HG03354 (cell line): ENCODE measurements at regions not wholly inside any gene's neighbourhood (a gene's known extent, or its start where the extent isn't known, plus 50 kb on each side); places are given as distances from the start of the nearest gene placed in this dataset.
"Not testable (repeated sequence)": the region's sequence is repeated elsewhere in the genome, so short reads cannot be mapped to it uniquely, and the experiment has no call there.

Experiments
- ATAC-seq: cut with Tn5 transposase; IDR thresholded peaks from one replicate; pipeline ENCODE4 v1.9.1; 2021; ENCODE audit warnings: mild to moderate bottlenecking; ENCODE audit not compliant: unreplicated experiment, poor library complexity, severe bottlenecking

- no peak for ATAC-seq
Observed at GRCh38 chr7:124645704-124646103, 119.9 kb downstream of the GPR37 start.

- ATAC-seq: no peak
Observed at GRCh38 chr7:124643311-124643811, 122.2 kb downstream of the GPR37 start.

DNA sequence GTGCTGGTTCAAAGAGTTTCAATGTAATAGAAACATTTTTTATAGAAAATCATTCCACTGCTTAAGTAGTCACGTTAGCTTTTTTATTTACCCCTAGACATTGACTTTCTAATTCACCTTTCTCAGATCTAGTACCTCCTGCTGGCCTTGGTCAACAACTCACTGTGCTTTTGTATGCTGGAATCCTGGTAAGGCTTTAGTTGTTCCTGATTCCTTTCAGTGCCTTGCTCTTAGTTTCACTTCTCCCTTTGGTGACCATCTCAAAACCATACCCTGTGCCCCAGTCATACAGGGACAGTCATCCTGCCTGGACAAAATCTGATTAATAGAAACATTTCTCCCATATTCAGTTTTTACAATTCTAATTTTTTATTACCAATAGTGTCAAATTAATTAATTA is 130.2 kb downstream of the GPR37 start:
- no peak for ATAC-seq

- no peak for ATAC-seq
Observed at GRCh38 chr7:124633740-124634139, 131.9 kb downstream of the GPR37 start.

DNA sequence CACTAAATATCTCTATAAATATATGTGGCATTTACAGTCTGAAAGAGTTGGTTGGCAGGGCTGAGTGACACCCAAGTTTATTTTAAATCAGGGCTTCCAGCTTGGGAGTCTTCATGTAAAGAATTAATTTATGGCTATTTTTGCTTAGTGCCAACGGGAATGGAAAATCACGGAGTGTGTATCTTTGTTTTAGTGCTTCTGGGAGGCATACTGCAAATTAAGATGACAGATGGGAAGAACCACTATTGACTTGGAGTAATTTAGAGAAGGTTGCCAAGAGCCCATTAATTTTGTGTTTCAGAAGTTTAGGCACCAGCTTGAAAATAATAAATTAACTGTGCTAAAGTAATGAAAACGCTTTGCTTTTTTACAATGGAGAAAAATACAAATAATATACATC is 135.2 kb downstream of the GPR37 start:
- ATAC-seq: no peak

DNA sequence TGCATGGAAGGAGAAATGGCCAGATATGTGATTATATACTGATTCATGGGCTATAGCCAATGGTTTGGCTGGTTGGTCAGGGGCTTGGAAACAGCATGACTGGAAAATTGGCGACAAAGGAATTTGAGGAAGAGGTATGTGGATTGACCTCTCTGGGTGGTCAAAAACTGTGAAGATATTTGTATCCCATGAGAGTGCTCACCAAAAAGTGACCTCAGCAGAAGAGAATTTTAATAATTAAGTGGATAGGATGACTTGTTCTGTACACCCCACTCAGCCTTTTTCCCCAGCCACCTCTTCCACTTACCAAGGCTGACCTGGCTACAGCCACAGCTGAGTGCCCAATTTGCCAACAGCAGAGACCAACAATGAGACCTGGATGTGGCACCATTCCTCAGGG is 146.7 kb downstream of the GPR37 start:
- ATAC-seq: no peak

- not testable (repeated sequence) for ATAC-seq
Observed at GRCh38 chr7:124618051-124618450, 147.5 kb downstream of the GPR37 start.

DNA sequence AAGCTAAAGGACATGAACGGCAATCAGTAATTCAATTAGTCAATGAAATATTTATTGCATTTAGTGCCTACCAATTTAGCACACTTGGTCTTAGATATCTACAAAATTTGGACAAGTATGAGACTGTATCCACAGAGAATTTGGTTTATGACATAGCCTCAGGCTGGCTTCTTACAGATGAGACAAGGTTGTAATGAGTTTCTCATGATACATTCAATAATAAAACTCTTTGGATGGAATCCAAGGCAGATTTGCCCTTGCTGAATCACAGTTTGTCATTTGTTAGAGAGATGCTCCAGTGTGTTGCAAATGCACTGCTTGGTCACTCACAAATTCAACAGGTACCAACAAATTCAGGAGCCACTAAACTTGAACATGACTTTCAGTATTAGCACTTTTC is 162.5 kb downstream of the GPR37 start:
- ATAC-seq: no peak

- ATAC-seq: no peak
Observed at GRCh38 chr7:124597509-124597908, 168.1 kb downstream of the GPR37 start.

GRCh38 chr7:124596881-124597280 is 168.7 kb downstream of the GPR37 start:
- ATAC-seq: no peak

DNA sequence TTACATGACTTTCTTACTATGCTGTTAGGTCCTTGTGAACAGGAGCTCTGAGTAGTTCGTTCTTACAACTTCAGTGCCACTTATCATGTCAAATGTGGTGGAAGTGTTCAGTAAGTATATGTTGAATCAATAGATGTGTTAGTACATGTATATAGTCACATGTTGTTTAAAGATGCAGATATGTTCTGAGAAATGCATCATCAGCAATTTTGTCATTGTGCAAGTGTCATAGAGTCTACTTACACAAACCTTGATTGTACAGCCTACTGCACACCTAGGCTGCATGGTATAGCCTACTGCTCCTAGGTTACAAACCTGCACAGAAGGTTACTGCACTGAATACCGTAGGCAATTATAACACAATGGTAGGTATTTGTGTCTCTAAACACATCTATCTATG is 174.8 kb downstream of the GPR37 start:
- ATAC-seq: no peak

- no peak for ATAC-seq
Observed at GRCh38 chr7:124577256-124577655, 188.3 kb downstream of the GPR37 start.

GRCh38 chr7:124575176-124575575 is 190.4 kb downstream of the GPR37 start:
- no peak for ATAC-seq

- peak; percentile 50 for ATAC-seq
Observed at GRCh38 chr7:124570558-124570957, 195.0 kb downstream of the GPR37 start.

GRCh38 chr7:124566583-124566982 is 199.0 kb downstream of the GPR37 start:
- ATAC-seq: no peak

DNA sequence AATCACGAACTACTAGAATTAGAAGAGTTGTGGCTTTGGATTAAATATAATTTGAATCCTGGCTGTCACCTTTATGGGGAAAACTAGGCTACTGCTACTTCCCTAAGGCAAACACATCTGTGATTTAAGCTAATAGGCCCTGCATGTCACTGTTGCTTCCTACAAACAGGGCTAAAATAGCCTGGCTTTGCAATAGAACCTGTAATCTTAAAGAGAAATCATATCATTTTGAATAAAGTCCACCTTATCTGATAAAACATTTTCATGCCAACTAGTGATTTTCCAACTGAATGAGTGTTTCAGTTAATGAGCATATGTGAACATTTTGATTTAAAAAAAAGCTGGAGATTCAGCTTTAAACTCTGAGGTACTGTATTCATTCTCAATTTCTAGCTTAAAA is 208.0 kb downstream of the GPR37 start:
- ATAC-seq: no peak

DNA sequence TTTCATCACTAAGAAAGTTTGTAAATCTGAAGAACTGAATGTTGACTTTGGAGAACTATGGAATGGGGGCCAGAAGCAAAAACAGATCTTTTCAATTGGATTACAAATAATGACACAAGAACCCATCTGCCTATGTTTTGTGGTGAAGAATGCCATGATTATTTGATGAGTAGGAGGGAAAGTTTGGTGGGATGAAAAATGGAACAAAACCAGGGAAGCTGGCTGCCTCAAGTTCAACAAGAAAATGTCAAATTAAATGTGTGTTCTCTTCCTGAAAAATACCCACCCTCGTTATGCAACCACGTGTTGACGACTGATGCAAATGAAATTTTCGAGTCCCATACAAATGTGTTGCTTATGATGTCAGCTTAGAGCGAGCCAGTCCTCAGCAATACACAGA is 208.5 kb downstream of the GPR37 start:
- ATAC-seq: no peak

DNA sequence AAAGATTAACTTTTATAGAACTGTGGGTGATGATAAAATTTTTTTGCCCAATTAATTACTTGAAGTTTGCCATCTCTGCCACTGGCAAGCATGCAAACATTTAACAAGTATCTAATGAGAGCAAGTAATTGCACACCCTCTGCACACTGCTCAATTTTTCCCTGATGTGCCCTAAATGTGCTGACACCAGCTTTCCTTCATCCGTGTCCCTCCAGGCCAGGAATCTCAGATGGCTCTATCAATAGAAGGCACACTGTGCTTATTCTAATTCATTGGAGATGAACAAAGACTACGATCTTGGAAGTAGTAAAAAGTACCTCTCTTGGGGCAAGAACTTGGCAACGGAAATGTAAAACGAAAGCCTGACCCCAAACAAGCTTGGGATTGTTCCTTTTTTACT is 212.1 kb downstream of the GPR37 start:
- no peak for ATAC-seq

DNA sequence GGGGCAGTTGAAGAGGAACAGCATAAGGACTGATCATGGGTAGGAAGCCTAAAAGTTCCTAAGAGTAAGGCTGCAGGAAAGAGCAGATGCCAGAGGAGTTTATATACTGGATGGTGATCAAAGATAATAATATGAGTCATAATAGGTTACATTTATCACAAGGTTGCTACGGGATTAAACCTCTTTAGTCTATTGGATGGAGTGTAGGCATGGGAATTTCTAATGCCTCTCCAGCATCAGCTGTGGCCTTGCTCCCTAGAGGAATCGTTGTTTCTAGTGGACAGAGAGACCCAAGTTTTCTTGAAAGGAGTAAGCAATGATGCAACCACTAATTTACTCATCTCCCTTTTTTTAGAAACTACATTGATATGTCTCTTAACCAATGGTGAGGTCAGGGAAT is 213.4 kb downstream of the GPR37 start:
- no peak for ATAC-seq

DNA sequence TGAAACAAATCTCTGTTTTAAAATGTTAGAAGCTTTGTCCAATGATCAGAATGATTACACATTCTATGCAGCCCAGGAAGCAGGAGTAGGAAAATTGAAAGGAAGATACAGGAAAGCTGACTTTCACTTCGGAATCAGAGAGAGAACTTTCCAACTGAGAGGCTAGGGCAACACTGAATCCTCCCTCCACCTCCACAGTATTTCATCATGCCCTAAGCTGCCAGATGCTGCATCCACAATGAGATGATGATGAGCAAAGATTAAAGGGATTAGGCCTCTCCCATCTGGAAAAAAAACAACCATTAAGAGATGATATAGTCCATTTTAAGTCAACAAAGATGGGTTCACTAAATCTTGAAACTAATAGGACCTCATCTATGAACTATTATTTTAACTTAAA is 215.6 kb downstream of the GPR37 start:
- no peak for ATAC-seq

GRCh38 chr7:124542476-124542875 is 223.1 kb downstream of the GPR37 start:
- no peak for ATAC-seq

DNA sequence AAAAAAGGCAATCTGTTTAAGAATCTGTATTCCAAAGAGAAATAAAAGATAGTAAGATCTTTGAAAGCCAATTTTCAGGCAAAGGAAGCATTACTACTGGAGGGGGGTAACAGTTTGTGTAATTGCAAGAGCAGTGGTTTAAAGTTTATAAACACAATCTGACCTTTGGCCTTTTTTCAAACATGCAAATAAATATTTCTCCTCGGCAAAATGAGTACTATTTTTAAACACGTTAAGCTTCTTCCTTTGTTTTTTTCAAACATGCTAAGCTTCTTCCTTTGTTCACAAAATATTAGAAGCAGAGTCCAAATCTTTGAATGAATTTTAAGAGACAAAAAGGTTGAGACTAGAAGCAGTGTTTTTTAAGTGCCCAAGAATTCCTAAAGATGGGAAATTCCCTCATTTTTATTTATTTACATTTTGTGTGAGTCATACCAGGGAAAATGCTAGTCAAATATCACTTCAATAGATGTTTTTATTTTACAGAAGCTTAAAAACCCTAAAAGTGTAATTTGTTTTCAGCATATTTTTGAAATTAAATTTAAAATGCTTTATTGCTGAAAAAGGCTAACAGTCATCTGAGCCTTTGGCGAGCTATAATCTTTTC is 229.3 kb downstream of the GPR37 start:
- ATAC-seq: no peak
